GM19025 (cell line): ENCODE measurements at regions not wholly inside any gene's neighbourhood (a gene's known extent, or its start where the extent isn't known, plus 50 kb on each side); places are given as distances from the start of the nearest gene placed in this dataset.
"Not testable (repeated sequence)": the region's sequence is repeated elsewhere in the genome, so short reads cannot be mapped to it uniquely, and the experiment has no call there.

ENCODE experiments used
- ATAC-seq: cut with Tn5 transposase; IDR thresholded peaks from one replicate; pipeline ENCODE4 v1.9.1; 2021; ENCODE audit warnings: mild to moderate bottlenecking, low read depth, moderate library complexity; ENCODE audit not compliant: unreplicated experiment

DNA sequence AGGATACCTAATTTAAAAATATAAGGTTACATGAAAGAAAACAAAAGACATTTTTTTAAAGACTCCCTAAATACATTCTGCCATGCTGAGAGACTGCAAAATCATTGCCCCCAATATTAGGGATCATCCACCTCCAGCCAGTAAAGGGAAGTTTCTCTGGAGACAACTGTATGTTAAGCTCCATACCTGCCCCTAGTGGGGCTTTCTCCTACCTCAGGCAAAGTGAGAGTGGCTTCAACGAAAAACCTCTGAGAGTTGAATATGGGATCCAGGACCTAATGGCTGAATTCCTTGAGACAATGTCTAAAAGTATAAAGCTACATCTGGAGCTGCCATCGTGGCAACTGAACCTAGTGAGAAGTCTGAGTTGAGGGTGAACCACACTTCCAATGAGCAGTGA lies 248.1 kb upstream of the FIGN start:
- no peak for ATAC-seq

DNA sequence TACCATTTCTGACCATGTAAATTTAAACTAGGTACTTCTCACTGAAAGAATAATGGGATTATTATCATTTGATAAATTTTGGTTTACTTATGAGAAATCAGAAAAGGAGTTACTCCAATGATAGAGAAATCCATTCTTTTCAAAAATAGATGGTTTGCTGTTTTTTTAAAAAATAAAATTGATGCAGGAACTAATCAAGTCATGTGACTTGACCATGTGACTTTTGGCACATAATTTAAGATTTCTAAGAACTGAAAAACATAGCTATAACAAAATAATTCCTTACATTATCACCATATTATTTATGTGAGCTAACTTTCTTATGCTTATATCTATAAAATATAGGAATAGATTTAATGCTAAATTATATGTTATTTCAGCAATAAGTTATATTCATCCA lies 247.1 kb upstream of the FIGN start:
- no peak for ATAC-seq

DNA sequence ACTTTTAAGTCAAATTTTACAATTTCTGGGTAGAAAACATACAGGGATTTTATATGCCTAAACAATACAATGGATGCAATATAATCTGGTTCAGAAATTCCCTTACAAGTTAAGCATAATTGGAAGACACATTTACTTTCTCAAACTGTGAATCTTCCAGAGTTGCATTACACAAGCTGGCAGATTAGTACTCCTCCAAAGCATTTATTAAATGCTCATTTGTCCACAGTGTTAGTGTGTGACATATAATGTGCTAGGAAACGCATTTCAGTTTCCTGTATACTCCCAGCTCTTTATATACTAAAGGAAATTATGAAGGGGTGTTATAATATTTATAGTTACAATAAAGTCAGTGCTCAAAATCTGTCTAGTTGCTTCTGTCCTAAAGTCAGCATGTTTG lies 239.0 kb upstream of the FIGN start:
- no peak for ATAC-seq

DNA sequence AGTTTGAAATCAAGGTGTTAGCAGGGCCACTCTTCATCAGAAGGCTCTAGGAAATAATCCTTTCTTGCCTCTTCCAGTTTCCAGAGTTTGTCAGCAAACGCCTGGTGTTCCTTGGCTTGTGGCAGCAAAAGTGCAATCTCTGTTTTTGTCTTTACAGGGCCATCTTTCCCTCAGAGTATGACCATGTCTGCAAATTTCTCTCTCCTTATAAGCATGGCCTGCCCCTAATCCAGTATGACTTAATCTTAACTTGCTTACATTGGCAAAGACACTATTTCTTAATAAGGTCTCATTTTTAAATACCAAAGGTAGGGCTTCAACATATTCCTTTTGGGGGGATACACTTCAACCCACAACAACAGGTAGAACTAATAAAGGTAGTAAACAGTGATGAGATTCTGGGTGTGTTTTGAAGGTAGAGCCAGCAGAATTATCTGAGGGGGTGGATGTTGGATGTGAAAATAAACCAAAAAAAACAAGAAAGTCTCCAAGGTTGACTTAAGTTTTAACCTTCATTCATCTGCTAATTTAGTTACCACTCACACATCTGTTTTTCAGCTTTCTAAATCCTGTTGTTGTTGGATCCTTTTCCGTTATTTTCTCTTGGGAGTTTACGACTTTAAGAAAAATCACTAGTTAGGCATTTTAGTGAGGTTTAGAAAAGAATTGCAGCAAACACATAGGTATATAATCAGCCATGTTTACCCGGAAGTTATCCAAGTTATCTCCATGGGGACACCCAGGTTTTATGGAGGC lies 234.4 kb upstream of the FIGN start:
- ATAC-seq = no peak

DNA sequence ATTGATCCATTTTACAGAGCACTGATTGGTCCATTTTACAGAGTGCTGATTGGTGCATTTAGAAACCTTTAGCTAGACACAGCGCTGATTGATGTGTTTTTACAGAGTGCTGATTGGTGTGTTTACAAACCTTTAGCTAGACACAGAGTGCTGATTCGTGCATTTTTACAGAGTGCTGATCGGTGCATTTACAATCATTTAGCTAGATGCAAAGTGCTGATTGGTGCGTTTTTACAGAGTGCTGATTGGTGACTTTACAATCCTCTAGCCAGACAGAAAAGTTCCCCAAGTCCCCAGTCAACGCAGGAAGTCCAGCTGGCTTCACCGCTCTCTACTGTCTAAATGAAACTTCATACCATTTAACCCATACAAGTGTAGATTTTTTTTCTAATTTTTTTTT lies 228.5 kb upstream of the FIGN start:
- ATAC-seq = not testable (repeated sequence)

DNA sequence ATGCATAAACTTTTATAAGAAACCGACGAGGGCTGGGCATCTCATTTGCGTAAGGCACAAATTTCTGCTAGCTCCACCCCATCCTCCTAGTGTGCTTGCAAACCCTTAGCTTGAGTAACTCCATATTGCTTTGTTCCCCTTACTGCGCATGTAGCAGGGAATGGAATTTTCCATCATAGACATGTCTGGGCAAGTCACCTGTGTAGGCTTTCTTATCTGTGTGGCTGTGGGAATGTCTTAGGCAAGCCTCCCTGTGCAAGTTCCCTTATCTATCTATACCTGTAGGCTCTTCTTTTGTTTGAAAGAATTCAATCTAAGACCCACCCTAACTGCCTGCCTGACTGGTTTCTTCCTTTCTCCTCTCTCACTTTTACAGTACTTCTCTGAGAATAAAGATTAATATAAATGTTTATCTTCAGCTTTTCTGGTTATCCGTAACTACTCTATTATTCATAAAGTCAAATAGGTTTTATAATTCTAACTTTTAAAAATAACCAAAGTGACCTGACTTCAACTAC lies 217.6 kb upstream of the FIGN start:
- ATAC-seq = no peak

DNA sequence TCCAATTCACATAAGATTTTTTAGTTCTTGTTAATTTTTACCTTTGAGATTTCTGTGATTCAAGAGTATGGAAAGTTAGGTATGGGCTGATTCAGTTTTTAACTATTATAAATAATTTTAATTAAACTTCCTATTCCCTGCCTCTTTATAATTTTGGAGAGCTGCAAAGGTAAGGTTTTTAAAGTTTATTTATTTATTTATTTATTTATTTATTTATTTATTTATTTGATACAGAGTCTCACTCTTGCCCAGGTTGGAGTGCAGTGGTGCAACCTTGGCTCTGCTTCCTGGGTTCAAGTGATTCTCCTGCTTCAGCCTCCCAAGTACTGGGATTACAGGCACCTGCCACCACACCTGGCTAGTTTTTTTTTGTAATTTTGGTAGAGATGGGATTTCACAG lies 215.5 kb upstream of the FIGN start:
- ATAC-seq = no peak

DNA sequence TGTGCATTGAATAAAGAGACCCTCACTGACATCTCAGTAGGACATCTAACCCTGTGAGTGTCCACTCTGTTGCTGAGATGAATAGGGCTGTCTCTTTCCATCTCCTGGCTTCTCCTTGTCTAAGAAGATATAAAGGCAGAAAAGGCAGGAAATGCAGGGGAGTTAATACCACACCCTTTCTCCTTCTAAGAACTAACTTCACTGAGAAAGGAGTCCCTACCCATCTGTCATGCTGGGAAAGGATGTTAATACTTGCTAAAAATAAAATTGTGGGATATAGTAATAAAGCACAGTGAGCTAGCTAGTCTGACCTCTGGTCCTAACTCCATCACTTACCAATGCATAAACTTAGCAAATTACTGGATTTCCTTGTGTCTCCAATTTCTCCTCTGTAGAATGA lies 213.9 kb upstream of the FIGN start:
- no peak for ATAC-seq

DNA sequence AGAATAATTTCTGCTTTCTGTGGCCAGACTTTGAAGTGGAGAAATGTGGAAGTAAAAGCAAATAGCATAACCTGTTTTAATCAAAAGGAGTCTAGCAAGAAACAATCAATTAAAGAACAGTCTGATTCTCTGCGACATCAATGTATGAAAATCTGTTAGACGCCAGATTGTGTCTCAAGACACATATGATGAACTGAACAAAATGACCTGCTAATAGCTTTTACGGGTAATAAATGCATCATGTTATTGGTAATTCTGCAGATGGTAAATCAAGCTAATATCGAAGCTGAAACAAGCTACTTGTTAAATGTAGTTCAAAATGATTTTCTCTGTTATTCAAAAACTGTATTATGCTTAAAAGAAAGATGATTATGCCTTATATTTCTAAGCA lies 208.5 kb upstream of the FIGN start:
- ATAC-seq = no peak

DNA sequence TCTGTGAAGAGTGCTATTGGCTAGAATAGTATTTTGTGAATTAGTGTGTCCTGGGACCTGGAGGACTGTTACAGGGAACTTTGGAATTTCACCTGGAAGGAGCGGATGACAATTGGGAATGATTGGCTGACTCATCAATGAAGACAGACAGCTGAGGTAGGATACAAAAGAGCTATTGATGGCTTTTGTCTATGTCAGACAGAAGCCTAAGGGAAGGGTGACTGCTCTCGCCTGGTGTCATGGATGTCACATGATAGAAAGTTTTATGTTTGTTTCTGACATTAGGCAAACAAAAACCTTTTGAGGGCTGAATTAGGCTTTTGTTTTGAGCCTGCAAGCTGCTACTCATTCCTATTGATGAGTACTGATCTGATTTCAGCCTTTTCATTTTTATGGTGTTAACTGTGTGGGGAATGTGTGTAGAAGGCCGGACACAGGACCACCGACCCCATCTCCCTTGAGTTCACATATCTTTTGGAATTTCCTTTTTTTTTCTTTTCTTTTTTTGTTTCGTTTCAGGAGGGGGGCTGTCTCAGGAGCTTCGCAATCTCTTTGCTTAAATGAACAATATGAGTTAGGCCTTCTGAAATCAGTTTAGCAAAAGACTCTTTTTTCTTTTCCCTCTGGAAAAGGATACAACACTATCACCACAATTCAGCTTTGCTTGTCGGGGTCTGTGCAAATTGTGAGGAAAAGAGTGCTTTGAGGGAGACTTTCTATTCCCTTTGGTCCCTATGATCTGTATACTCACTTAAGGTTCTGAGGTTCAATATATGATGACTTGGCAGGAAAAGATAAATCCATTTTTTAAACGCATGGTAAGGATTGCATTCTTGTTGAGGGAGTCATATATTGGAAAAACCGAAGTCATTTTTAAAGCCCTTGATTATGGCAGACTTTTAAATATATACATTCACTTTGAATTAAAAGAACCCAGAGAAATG lies 207.9 kb upstream of the FIGN start:
- ATAC-seq = no peak

DNA sequence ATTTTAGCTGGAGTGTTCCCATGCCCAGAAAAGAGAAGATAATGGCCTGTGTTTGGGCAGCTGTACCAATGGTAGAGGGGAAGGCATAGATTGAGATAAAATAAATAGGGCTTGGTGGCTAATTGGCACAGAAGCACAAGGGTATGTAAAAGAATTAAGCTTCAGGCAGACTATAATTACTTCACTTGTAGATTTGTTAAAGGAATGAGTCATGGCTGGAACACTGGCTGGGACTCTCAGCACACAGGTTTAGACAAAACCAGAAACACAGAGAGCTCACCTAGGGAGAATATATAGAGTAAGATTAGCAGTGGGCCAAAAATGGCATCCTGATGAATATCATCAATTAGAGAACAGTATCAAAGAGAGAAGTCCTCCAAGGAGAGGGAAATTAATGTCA lies 198.3 kb upstream of the FIGN start:
- ATAC-seq = no peak

DNA sequence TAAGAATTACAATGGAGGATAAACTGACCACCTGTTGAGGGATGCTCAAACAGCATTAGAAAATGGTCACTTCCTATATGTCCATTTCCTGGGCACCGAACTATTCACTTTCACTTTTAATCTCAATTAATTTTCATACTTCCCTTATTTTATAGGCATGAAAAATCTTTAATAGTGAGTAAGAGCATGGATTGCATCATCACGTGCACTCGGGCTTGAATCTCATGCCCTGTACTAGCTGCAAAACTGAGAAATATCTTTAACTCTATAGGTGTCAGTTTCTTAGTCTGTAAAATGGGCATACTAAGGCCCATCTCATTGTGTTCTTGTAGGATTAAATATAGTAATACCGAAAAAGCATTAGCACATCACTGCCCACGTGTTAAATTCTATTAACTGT lies 183.9 kb upstream of the FIGN start:
- ATAC-seq = no peak

DNA sequence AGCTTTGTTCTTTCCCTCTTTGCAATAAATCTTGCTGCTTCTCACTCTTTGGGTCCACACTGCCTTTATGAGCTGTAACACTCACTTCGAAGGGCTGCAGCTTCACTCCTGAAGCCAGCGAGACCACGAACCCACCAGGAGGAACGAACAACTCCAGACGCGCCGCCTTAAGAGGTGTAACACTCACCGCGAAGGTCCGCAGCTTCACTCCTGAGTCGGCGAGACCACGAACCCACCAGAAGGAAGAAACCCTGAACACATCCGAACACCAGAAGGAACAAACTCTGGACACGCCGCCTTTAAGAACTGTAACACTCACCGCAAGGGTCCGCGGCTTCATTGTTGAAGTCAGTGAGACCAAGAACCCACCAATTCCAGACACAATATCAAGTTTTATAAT lies 178.7 kb upstream of the FIGN start:
- ATAC-seq = not testable (repeated sequence)

DNA sequence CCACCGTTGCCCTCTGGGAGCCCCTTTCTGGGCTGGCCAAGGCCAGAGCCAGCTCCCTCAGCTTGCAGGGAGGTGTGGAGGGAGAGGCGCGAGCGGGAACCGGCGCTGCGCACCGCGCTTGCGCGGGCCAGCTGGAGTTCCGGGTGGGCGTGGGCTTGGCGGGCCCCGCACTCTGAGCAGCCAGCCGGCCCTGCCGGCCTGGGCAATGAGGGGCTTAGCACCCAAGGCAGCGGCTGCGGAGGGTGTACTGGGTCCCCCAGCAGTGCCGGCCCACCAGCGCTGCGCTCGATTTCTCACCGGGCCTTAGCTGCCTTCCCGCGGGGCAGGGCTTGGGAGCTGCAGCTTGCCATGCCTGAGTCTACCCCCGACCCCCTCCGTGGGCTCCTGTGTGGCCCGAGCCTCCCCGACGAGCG lies 177.7 kb upstream of the FIGN start:
- ATAC-seq = not testable (repeated sequence)

DNA sequence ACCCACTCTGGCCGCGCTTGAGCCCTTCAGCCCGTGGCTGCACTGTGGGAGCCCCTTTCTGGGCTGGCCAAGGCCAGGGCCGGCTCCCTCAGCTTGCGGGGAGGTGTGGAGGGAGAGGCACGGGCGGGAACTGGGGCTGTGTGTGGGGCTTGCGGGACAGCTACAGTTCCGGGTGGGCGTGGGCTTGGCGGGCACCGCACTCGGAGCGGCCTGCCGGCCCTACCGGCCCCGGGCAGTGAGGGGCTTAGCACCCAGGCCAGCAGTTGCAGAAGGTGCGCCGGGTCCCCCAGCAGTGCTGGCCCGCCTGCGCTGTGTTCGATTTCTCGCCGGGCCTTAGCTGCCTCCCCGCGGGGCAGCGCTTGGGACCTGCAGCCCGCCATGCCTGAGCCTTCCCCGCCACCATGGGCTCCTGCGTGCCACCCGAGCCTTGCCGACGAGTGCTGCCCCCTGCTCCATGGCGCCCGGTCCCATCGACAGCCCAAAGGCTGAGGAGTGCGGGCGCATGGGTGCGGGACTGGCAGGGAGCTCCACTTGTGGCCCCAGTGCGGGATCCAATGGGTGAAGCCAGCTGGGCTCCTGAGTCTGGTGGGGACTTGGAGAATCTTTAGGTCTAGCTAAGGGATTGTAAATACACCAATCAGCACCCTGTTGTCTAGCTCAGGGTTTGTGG lies 173.7 kb upstream of the FIGN start:
- ATAC-seq = no peak

DNA sequence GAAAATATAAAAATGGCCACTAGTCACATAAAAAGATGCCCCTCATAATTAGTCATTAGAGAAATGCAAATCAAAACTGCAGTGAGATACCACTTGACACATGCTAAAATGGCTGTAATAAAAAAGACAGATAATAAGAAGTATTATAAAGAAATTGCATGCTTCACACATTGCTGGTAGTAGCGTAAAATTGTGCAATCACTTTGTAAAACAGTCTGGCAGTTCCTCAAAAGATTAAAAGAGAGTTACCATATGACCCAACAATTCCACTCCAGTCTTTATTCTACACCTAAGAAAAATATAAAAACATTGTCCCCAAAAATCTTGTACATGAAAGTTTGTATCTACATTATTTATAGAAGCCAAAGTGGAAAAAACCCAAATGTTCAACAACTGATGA lies 170.6 kb upstream of the FIGN start:
- no peak for ATAC-seq

DNA sequence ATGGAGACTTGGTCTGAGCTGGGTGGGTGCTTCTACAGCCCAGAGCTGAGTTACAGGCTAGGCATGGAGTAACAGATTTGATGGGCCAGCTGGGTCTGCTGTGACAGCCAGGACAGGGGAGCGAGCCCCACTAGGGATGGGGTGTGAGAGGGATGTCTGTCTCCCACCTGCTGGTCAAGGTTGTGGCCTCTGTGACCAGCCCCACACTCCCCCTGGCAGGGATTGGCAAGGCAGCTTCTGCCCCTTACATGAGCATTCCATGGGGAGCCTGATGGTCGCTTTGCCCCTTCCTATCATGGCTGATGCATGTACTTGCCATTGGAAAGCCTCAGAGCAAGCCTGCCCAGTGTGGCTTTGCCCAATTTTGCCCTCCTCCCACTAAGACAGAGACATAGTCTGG lies 162.0 kb upstream of the FIGN start:
- no peak for ATAC-seq

DNA sequence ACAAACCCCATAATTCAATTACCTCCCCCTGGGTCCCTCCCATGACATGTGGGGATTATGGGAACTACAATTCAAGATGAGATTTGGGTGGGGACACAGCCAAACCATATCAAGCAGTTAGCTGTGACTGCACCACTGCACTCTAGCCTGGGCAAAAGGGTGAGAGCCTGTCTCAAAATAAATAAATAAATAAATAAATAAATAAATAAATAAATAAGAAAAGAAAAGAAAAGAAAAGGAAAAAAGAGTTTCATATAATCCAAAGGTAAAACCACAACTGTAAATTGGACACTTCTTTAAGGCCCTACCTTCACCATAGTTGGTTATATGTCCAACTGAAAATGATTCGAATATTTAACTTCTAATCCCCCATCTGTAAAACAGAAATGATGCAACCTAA lies 157.6 kb upstream of the FIGN start:
- not testable (repeated sequence) for ATAC-seq

DNA sequence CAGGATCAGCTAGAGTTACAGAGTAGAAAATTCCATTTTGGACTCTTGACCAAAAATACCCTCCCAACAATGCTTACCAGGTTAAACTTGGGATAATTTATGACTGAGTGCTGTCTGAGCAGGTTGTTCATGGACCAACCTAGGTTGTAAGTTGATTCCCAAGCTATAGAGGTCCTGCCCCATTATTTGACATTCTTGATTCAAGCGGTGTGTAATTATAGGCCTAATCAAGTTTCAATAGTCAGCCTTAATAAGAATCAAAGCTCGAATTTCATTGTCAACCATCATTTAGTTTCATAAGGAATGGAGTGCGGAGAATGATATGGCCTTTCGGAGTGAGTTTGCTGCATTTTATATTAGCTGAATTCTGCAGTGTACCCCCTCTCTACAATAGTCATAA lies 152.8 kb upstream of the FIGN start:
- no peak for ATAC-seq

DNA sequence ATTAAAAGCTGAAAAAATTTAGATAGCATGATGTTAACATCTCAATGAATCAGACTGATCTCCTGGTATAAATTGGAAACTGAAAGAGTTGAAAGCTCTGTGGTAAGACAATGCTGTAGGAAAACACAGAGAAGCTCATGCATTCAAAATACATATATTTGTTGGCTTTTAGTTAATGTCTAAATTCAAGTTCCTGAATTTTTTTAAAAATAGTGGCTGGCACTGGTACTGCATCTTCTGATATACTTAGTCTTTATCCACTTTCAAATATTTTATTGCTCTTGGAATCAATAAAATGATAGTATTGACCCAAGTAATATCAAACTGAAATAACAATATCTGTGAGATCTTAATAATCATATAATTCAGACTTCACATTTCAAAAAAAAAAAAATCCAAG lies 151.4 kb upstream of the FIGN start:
- no peak for ATAC-seq

DNA sequence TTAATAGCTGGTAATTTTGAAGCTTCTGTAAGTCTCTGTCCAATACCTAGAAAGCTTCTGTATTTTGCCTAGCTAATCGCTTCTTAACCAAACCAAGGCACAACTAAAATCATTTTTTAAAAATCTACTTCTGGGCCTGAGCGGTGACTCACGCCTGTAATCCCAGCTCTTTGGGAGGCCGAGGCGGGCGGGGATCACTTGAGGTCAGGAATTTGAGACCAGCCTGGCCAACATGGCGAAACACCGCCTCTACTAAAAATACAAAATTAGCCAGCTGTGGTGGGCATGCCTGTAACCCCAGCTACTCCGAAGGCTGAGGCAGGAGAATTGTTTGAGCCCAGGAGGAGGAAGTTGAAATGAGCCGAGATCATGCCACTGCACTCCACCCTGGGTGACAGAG lies 148.6 kb upstream of the FIGN start:
- ATAC-seq = no peak
